OCI-LY7 (cell line): ENCODE measurements at regions not wholly inside any gene's neighbourhood (a gene's known extent, or its start where the extent isn't known, plus 50 kb on each side); places are given as distances from the start of the nearest gene placed in this dataset.
"Not testable (repeated sequence)": the region's sequence is repeated elsewhere in the genome, so short reads cannot be mapped to it uniquely, and the experiment has no call there.

Experiments
- CTCF ChIP-seq: fragments of 200-600 bp; sonication (generic); conservative IDR thresholded peaks from 2 replicates; pipeline ENCODE4 v1.5.1; 2014; ENCODE audit warnings: mild to moderate bottlenecking, antibody characterized with exemption, low read length, moderate library complexity, mixed read lengths
- EZH2phosphoT487 ChIP-seq: fragments of 200-600 bp; sonication (generic); IDR thresholded peaks from 2 replicates; pipeline ENCODE4 v1.6.1; 2018; ENCODE audit warnings: low read depth, borderline replicate concordance, mild to moderate bottlenecking, mixed run types, antibody characterized with exemption, low read length, moderate library complexity, mixed read lengths

GRCh38 chr7:150147524-150147923, 175.6 kb upstream of the LRRC61 start:
- not testable (repeated sequence) for TF ChIP-seq CTCF, EZH2phosphoT487
